GM12878 (cell line): ENCODE measurements at regions not wholly inside any gene's neighbourhood (a gene's known extent, or its start where the extent isn't known, plus 50 kb on each side); places are given as distances from the start of the nearest gene placed in this dataset.
A peak's percentile ranks its signal among the peaks of the same experiment; 100 is the strongest.

Experiments used
- ATAC-seq: fragments of 200-7000 bp; cut with Tn5 transposase; 3 replicates; pipeline ENCODE4 v1.9.1; 2020; ENCODE audit warnings: mild to moderate bottlenecking, moderate library complexity
- BruUV-seq: library from RNA; stranded (reverse); fragments of 400-500 nt; replicated peaks from 2 replicates; lab custom pipeline; 2021; lab: Mats Ljungman, UMichigan
- CTCF ChIA-PET: fragments of 300-600 bp; sonication (Branson Sonifier 250); formaldehyde crosslinking; extraction: SDS; loops from one replicate; lab custom pipeline; 2021; ENCODE audit warnings: inconsistent platforms; lab: Yijun Ruan, JAX
- POLR2A ChIA-PET: fragments of 350-600 bp; formaldehyde crosslinking; extraction: SDS; loops from one replicate; lab custom pipeline; 2021; ENCODE audit warnings: inconsistent platforms; lab: Charles Lee
- RAD21 ChIA-PET: fragments of 300-600 bp; sonication (Branson Sonifier 250); formaldehyde crosslinking; loops from one replicate; lab custom pipeline; 2023; ENCODE audit warnings: antibody characterized with exemption; ENCODE audit not compliant: unreplicated experiment; lab: Charles Lee
- SMC1A ChIA-PET: fragments of 300-600 bp; sonication (Branson Sonifier 250); formaldehyde crosslinking; loops from one replicate; lab custom pipeline; 2023; ENCODE audit not compliant: unreplicated experiment, uncharacterized antibody; lab: Charles Lee
- DNase-seq: peaks from one replicate; pipeline ENCODE4 v3.0.0-alpha.2; 2011; ENCODE audit warnings: low read depth, low spot score
- FAIRE-seq: peaks from 3 replicates; lab custom pipeline; 2011; peaks lifted over from hg19 to GRCh38; lab: Jason Lieb, UNC
- H2AFZ ChIP-seq: 2 replicates; pipeline ENCODE4 v1.6.0; 2011; ENCODE audit warnings: low read depth, low read length, control low read depth; ENCODE audit not compliant: control insufficient read depth
- H3K27ac ChIP-seq: 2 replicates; pipeline ENCODE4 v1.5.1; 2011; ENCODE audit warnings: control low read depth; ENCODE audit not compliant: control insufficient read depth, insufficient read depth
- H3K27me3 ChIP-seq, 2 experiments: replicated peaks in 1 of 2; 2 replicates each; pipeline versions ENCODE4 v1.6.0 to v1.6.1; 2011; ENCODE audit warnings: low read length in 1 of 2; ENCODE audit not compliant: control insufficient read depth in 2 of 2, insufficient read depth in 2 of 2
- H3K36me3 ChIP-seq, 2 experiments: 2 replicates each; pipeline ENCODE4 v1.5.1; 2011; ENCODE audit warnings: low read length in 1 of 2; ENCODE audit not compliant: control insufficient read depth in 2 of 2, insufficient read depth in 2 of 2
- H3K4me1 ChIP-seq: 2 replicates; pipeline ENCODE4 v1.6.1; 2011; ENCODE audit warnings: mild to moderate bottlenecking, low read length, moderate library complexity, mixed read lengths; ENCODE audit not compliant: control insufficient read depth, insufficient read depth
- H3K4me2 ChIP-seq: 2 replicates; pipeline ENCODE4 v1.6.0; 2011; ENCODE audit warnings: control low read depth; ENCODE audit not compliant: control insufficient read depth, insufficient read depth
- H3K4me3 ChIP-seq: fragments of 200-600 bp; sonication (generic); 2 replicates; pipeline ENCODE4 v1.5.1; 2016
- H3K79me2 ChIP-seq: 2 replicates; pipeline ENCODE4 v1.6.0; 2011; ENCODE audit warnings: low read length; ENCODE audit not compliant: control insufficient read depth, insufficient read depth
- H3K9ac ChIP-seq: 2 replicates; pipeline ENCODE4 v1.8.0; 2011; ENCODE audit warnings: low read length, control low read depth, mixed read lengths; ENCODE audit not compliant: control insufficient read depth, insufficient read depth
- H3K9me3 ChIP-seq: replicated peaks from 3 replicates; pipeline ENCODE4 v1.5.1; 2011; ENCODE audit warnings: mild to moderate bottlenecking, low read length; ENCODE audit not compliant: control insufficient read depth, insufficient read depth
- H4K20me1 ChIP-seq: 2 replicates; pipeline ENCODE4 v1.6.0; 2011; ENCODE audit not compliant: control insufficient read depth, insufficient read depth
- CUX1 ChIP-seq: IDR thresholded peaks from 2 replicates; pipeline ENCODE4 v1.6.1; 2012; ENCODE audit warnings: improper control_type of control experiment, low read depth, low read length; ENCODE audit not compliant: insufficient replicate concordance
- MTA2 ChIP-seq: fragments of 450-650 bp; IDR thresholded peaks from 2 replicates; pipeline ENCODE4 v1.6.1; 2016; ENCODE audit warnings: low read depth, mild to moderate bottlenecking, moderate library complexity
- PKNOX1 ChIP-seq: fragments of 450-650 bp; IDR thresholded peaks from 2 replicates; pipeline ENCODE4 v1.6.1; 2016; ENCODE audit warnings: mild to moderate bottlenecking
- POLR2AphosphoS2 ChIP-seq: IDR thresholded peaks from 2 replicates; pipeline ENCODE4 v1.6.1; 2011; ENCODE audit warnings: low read depth, mild to moderate bottlenecking, low read length, improper control_type of control experiment, moderate library complexity
- RFX5 ChIP-seq: IDR thresholded peaks from 2 replicates; pipeline ENCODE4 v1.6.1; 2011; ENCODE audit warnings: low read depth, low read length, improper control_type of control experiment
- SIN3A ChIP-seq: IDR thresholded peaks from 2 replicates; pipeline ENCODE4 v1.6.1; 2012; ENCODE audit warnings: low read depth, low read length, improper control_type of control experiment
- SRF ChIP-seq, 2 experiments: IDR thresholded peaks; 2 replicates each; pipeline ENCODE4 v1.6.1; 2011; ENCODE audit warnings: low read depth in 2 of 2, low read length in 2 of 2, mild to moderate bottlenecking in 1 of 2, moderate library complexity in 1 of 2
- WGBS: methylation state at CpG from one replicate; pipeline ENCODE4 v1.1.6; 2016; ENCODE audit warnings: low lambda C conversion rate; ENCODE audit not compliant: insufficient replicate concordance, insufficient coverage; ENCODE audit errors: missing lambda C conversion rate; 5-methylcytosine and 5-hydroxymethylcytosine counted together
- in situ Hi-C: fragments of 300-500 bp; cut with MboI; formaldehyde crosslinking; loops from 9 replicates; pipeline ENCODE4 v1.14.3; 2018; ENCODE audit warnings: mixed read lengths
- intact Hi-C: fragments of 100-400 bp; cut with micrococcal nuclease; formaldehyde crosslinking; loops from one replicate; pipeline ENCODE4 v1.14.2; 2022; ENCODE audit not compliant: unreplicated experiment

GRCh38 chr12:31867292-31867691 is 91.9 kb upstream of the RESF1 start:
- intact Hi-C loops (no loop called here), in situ Hi-C loops (no loop called here)
- no TSS peak for BruUV-seq
- ATAC-seq = peak; percentile 77
- TF ChIP-seq POLR2AphosphoS2 = no peak
- TF ChIP-seq SIN3A = no peak
- TF ChIP-seq SRF (IDR thresholded peaks at IDR 0.05; ENCODE audit: low read depth in 2 of 2, low read length in 2 of 2) = peak; percentile 39 to 72; a peak in 3 of 4 replicates
- TF ChIP-seq PKNOX1 = 0 out of 2 replicates have a peak, but pooled peaks have one; percentile 10
- CTCF ChIA-PET = interaction anchor here (1.0 to 1.2 kb wide), 2 partner anchors 17 to 29 kb away, joined by 3 to 4 read pairs; no protein-coding TSS in a partner anchor
- POLR2A ChIA-PET = interaction anchor here (0.6 to 0.7 kb wide), 2 partner anchors 167 to 423 kb away, joined by 3 read pairs; no protein-coding TSS in a partner anchor
- SMC1A ChIA-PET = interaction anchor here (1.1 to 2.0 kb wide), 3 partner anchors 15 to 55 kb away, joined by 3 to 6 read pairs (median 5); no protein-coding TSS in a partner anchor
- no peaks in the 10 kb centered on the region for H3K36me3 ChIP-seq
- RAD21 ChIA-PET = interaction anchor here (2.0 kb wide), 1 partner anchor 56 kb away, joined by 4 read pairs; no protein-coding TSS in a partner anchor
- H3K27me3 ChIP-seq = no peaks in the 10 kb centered on the region
- H3K79me2 ChIP-seq = no peaks in the 10 kb centered on the region
- DNase-seq = no peak
- H3K9ac ChIP-seq = no peak overlapping the region
- no peak overlapping the region for H3K4me3 ChIP-seq
- peaks cover 4% of the 10 kb centered on the region; the same call in 2 of the 3 replicates for H3K9me3 ChIP-seq
- peak overlapping the region; percentile 51 for H2AFZ ChIP-seq
- FAIRE-seq = no peak
- H3K4me1 ChIP-seq = no peaks in the 10 kb centered on the region
- no peak overlapping the region for H3K4me2 ChIP-seq
- no peaks in the 10 kb centered on the region for H4K20me1 ChIP-seq
- H3K27ac ChIP-seq = peak overlapping the region; percentile 11; the same call in 1 of the 2 replicates

GRCh38 chr12:31866523-31866922 is 92.7 kb upstream of the RESF1 start:
- in situ Hi-C loops = no loop called here
- no peaks in the 10 kb centered on the region for H3K36me3 ChIP-seq
- intact Hi-C loops = no loop called here
- no peak overlapping the region for H2AFZ ChIP-seq
- no peaks in the 10 kb centered on the region for H3K4me1 ChIP-seq
- no peaks in the 10 kb centered on the region for H3K27me3 ChIP-seq
- H3K4me2 ChIP-seq = no peak overlapping the region
- CTCF ChIA-PET = interaction anchor here (1.0 to 1.2 kb wide), 2 partner anchors 16 to 29 kb away, joined by 3 to 4 read pairs; no protein-coding TSS in a partner anchor
- no peak overlapping the region for H3K9ac ChIP-seq
- RAD21 ChIA-PET = no interaction called here
- no peak for DNase-seq
- no peak for FAIRE-seq
- no peak for TF ChIP-seq RFX5
- no peak for TF ChIP-seq MTA2
- no peak for TF ChIP-seq CUX1
- TF ChIP-seq, all 136 proteins: peak for 0
- Histone ChIP-seq H4K20me1 (no peaks in the 10 kb centered on the region), H3K79me2 (no peaks in the 10 kb centered on the region), H3K9me3 (peaks cover 4% of the 10 kb centered on the region; the same call in 2 of the 3 replicates), H3K4me3 (no peak overlapping the region), H3K27ac (no peak overlapping the region)
- SMC1A ChIA-PET = interaction anchor here (1.1 to 2.0 kb wide), 3 partner anchors 16 to 54 kb away, joined by 3 to 6 read pairs (median 5); no protein-coding TSS in a partner anchor
- no peak for ATAC-seq
- BruUV-seq = no TSS peak
- 97% methylated on average over 3 of the region's 3 CpGs for WGBS
- POLR2A ChIA-PET = no interaction called here
